ENCODE measurements at regions not wholly inside any gene's neighbourhood (a gene's known extent, or its start where the extent isn't known, plus 50 kb on each side); places are given as distances from the start of the nearest gene placed in this dataset.

GRCh38 chr16:85243308-85243707 lies 131.0 kb upstream of the CIBAR2 start:
- TF ChIP-seq POLR2AphosphoS5 (IDR thresholded peaks at IDR 0.05; ENCODE audit: insufficient read depth in 1 of 2, low read depth in 1 of 2) (no peak), CTCF (IDR thresholded peaks at IDR 0.05) (no peak), POLR2A (IDR thresholded peaks at IDR 0.05) (no peak)

Measured in vagina (tissue), 2 donors.